ENCODE measurements at regions not wholly inside any gene's neighbourhood (a gene's known extent, or its start where the extent isn't known, plus 50 kb on each side); places are given as distances from the start of the nearest gene placed in this dataset.

DNA sequence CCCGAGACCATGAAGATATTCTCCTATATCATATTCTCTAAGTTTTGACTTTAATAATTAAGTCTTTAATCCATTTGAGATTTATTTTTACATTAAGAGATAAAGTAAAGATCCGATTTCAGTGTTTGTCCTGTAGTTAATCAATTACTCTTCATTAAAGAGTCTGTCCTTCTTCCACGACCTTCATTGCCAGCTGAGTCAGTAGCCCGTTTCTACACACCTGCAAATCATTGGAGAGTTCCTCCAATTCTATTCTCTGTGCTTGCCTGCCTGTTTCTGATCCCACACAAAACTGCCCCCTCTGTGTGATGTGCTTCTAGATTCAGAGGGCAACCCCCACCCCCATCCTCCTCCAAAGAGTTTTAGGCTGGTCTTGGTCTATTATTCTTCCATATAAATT lies 119.2 kb downstream of the KCNF1 start:
- H3K79me2 ChIP-seq (ENCODE audit: insufficient read depth, low read length), result no peaks in the 10 kb centered on the region
- H4K20me1 ChIP-seq (ENCODE audit: insufficient read depth, low read length), result no peaks in the 10 kb centered on the region
- H3K4me3 ChIP-seq (ENCODE audit: insufficient read depth, low read length), result no peak overlapping the region
- no peaks in the 10 kb centered on the region for H3K36me3 ChIP-seq (ENCODE audit: insufficient read depth, low read length)
- H3K27me3 ChIP-seq (ENCODE audit: insufficient read depth, low read length), result peaks cover 19% of the 10 kb centered on the region
- TF ChIP-seq, protein P1, sequence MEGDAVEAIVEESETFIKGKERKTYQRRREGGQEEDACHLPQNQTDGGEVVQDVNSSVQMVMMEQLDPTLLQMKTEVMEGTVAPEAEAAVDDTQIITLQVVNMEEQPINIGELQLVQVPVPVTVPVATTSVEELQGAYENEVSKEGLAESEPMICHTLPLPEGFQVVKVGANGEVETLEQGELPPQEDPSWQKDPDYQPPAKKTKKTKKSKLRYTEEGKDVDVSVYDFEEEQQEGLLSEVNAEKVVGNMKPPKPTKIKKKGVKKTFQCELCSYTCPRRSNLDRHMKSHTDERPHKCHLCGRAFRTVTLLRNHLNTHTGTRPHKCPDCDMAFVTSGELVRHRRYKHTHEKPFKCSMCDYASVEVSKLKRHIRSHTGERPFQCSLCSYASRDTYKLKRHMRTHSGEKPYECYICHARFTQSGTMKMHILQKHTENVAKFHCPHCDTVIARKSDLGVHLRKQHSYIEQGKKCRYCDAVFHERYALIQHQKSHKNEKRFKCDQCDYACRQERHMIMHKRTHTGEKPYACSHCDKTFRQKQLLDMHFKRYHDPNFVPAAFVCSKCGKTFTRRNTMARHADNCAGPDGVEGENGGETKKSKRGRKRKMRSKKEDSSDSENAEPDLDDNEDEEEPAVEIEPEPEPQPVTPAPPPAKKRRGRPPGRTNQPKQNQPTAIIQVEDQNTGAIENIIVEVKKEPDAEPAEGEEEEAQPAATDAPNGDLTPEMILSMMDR (IDR thresholded peaks at IDR 0.05; ENCODE audit: extremely low read depth, low read depth, low read length), result no peak
- no peak overlapping the region for H3K4me2 ChIP-seq (ENCODE audit: insufficient read depth, low read length)
- no peaks in the 10 kb centered on the region for H3K9me3 ChIP-seq (ENCODE audit: low read depth, low read length)
- H2AFZ ChIP-seq (ENCODE audit: low read length), result no peak overlapping the region
- no peaks in the 10 kb centered on the region for H3K4me1 ChIP-seq (ENCODE audit: insufficient read depth, low read length)
- no peak overlapping the region for H3K27ac ChIP-seq (ENCODE audit: low read depth, low read length)
- DNase-seq (ENCODE audit: insufficient read length, low spot score, missing footprints), result no peak

DNA sequence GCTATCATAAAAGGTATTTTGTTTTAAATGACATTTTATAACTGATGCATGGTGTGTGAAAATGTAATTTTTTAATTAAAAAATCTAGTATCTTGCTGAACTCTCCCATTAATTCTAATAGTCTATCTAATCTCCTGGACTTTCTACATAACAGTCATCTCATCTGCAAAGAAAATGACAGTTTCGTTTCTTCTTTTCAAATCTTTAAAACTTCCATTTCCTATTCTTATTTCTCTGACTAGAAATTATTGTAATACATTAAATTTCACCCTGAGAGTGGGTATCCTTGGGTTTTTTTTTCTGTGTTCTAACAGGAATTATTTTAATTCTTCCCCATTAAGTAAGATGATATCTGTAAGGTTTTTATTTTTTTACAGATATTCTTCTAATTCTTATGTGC lies 120.1 kb downstream of the KCNF1 start:
- no peaks in the 10 kb centered on the region for H4K20me1 ChIP-seq (ENCODE audit: insufficient read depth, low read length)
- no peak for DNase-seq (ENCODE audit: insufficient read length, low spot score, missing footprints)
- no peaks in the 10 kb centered on the region for H3K4me1 ChIP-seq (ENCODE audit: insufficient read depth, low read length)
- H3K4me3 ChIP-seq (ENCODE audit: insufficient read depth, low read length), result no peak overlapping the region
- peaks cover 19% of the 10 kb centered on the region for H3K27me3 ChIP-seq (ENCODE audit: insufficient read depth, low read length)
- H3K27ac ChIP-seq (ENCODE audit: low read depth, low read length), result no peak overlapping the region
- H3K79me2 ChIP-seq (ENCODE audit: insufficient read depth, low read length), result no peaks in the 10 kb centered on the region
- H3K4me2 ChIP-seq (ENCODE audit: insufficient read depth, low read length), result no peak overlapping the region
- H3K9me3 ChIP-seq (ENCODE audit: low read depth, low read length), result no peaks in the 10 kb centered on the region
- no peak overlapping the region for H2AFZ ChIP-seq (ENCODE audit: low read length)
- no peaks in the 10 kb centered on the region for H3K36me3 ChIP-seq (ENCODE audit: insufficient read depth, low read length)
- TF ChIP-seq, protein P1 (IDR thresholded peaks at IDR 0.05; ENCODE audit: extremely low read depth, low read depth, low read length), result no peak

DNA sequence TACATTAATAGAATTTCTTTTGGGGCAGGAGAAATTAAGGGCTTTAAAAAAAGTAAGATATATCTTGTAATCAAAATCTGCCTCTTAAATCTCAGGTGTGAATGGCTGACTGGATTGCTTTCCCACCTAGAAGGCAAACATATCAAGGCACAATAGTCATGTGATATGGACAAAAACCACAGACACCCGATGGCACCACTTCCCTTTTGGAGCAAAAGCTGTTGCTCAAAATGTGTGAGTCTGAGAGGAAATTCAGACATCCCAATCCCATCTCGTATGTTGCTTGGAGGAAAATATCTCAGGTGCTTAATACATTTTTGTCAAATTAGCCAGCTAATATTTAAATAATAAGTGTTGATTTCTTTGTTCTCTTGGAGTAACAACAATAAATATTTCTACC lies 120.7 kb downstream of the KCNF1 start:
- Histone ChIP-seq H3K9me3 (ENCODE audit: low read depth, low read length) (no peaks in the 10 kb centered on the region), H3K27ac (ENCODE audit: low read depth, low read length) (no peak overlapping the region), H3K79me2 (ENCODE audit: insufficient read depth, low read length) (no peaks in the 10 kb centered on the region), H3K27me3 (ENCODE audit: insufficient read depth, low read length) (peaks cover 19% of the 10 kb centered on the region), H3K4me1 (ENCODE audit: insufficient read depth, low read length) (no peaks in the 10 kb centered on the region), H3K4me2 (ENCODE audit: insufficient read depth, low read length) (no peak overlapping the region), H2AFZ (ENCODE audit: low read length) (no peak overlapping the region), H3K4me3 (ENCODE audit: insufficient read depth, low read length) (no peak overlapping the region), H3K36me3 (ENCODE audit: insufficient read depth, low read length) (no peaks in the 10 kb centered on the region), H4K20me1 (ENCODE audit: insufficient read depth, low read length) (no peaks in the 10 kb centered on the region)
- TF ChIP-seq, protein P1 (IDR thresholded peaks at IDR 0.05; ENCODE audit: extremely low read depth, low read depth, low read length), result no peak
- no peak for DNase-seq (ENCODE audit: insufficient read length, low spot score, missing footprints)

DNA sequence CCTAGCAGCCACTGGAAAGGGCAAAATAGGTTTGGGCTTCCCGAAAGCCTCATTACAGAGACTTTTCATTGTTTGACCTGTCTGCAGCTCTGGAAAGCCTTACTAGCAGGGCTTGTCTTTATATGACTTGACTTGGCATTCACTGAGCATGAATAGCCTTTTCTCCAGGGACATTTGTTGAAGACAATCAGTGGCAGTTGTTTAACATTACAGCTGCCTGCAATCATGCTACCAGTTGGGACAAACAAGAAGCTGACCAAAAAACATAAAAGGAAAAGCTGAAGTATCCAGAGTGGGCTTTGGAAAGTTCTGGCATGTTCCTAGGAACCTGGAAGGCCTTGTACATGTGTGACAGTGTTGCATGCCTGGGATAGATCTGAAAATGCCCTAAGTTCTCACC lies 121.4 kb downstream of the KCNF1 start:
- Histone ChIP-seq H3K79me2 (ENCODE audit: insufficient read depth, low read length) (no peaks in the 10 kb centered on the region), H4K20me1 (ENCODE audit: insufficient read depth, low read length) (no peaks in the 10 kb centered on the region), H3K4me2 (ENCODE audit: insufficient read depth, low read length) (no peak overlapping the region), H3K9me3 (ENCODE audit: low read depth, low read length) (no peaks in the 10 kb centered on the region), H3K27me3 (ENCODE audit: insufficient read depth, low read length) (peaks cover 19% of the 10 kb centered on the region), H2AFZ (ENCODE audit: low read length) (no peak overlapping the region), H3K27ac (ENCODE audit: low read depth, low read length) (no peak overlapping the region), H3K4me1 (ENCODE audit: insufficient read depth, low read length) (no peaks in the 10 kb centered on the region), H3K4me3 (ENCODE audit: insufficient read depth, low read length) (no peak overlapping the region), H3K36me3 (ENCODE audit: insufficient read depth, low read length) (no peaks in the 10 kb centered on the region)
- TF ChIP-seq, protein P1 (IDR thresholded peaks at IDR 0.05; ENCODE audit: extremely low read depth, low read depth, low read length), result no peak
- no peak for DNase-seq (ENCODE audit: insufficient read length, low spot score, missing footprints)

Data from osteoblast (primary cell).